ENCODE measurements at regions not wholly inside any gene's neighbourhood (a gene's known extent, or its start where the extent isn't known, plus 50 kb on each side); places are given as distances from the start of the nearest gene placed in this dataset.

GRCh38 chrX:124462931-124463330, 116.6 kb downstream of the SH2D1A start:
- TF ChIP-seq CTCF (IDR thresholded peaks at IDR 0.05; ENCODE audit: borderline replicate concordance, insufficient read depth, low read depth, low read length), result no peak
- H3K4me3 ChIP-seq (ENCODE audit: low read depth, low read length), result no peak overlapping the region

- TF ChIP-seq CTCF (IDR thresholded peaks at IDR 0.05; ENCODE audit: borderline replicate concordance, insufficient read depth, low read depth, low read length), result no peak
- H3K4me3 ChIP-seq (ENCODE audit: low read depth, low read length), result no peak overlapping the region
Measured at GRCh38 chrX:124467202-124467601, 120.8 kb downstream of the SH2D1A start.

GRCh38 chrX:124475358-124475757, 129.0 kb downstream of the SH2D1A start:
- TF ChIP-seq CTCF (IDR thresholded peaks at IDR 0.05; ENCODE audit: borderline replicate concordance, insufficient read depth, low read depth, low read length), result no peak
- no peak overlapping the region for H3K4me3 ChIP-seq (ENCODE audit: low read depth, low read length)

- no peak for TF ChIP-seq CTCF (IDR thresholded peaks at IDR 0.05; ENCODE audit: borderline replicate concordance, insufficient read depth, low read depth, low read length)
- H3K4me3 ChIP-seq (ENCODE audit: low read depth, low read length), result no peak overlapping the region
Measured at GRCh38 chrX:124476562-124476961, 130.2 kb downstream of the SH2D1A start.

GRCh38 chrX:124478046-124478445, 131.7 kb downstream of the SH2D1A start:
- no peak for TF ChIP-seq CTCF (IDR thresholded peaks at IDR 0.05; ENCODE audit: borderline replicate concordance, insufficient read depth, low read depth, low read length)

GRCh38 chrX:124488412-124489161, 142.2 kb downstream of the SH2D1A start:
- TF ChIP-seq CTCF (IDR thresholded peaks at IDR 0.05; ENCODE audit: borderline replicate concordance, insufficient read depth, low read depth, low read length), result no peak
- no peak overlapping the region for H3K4me3 ChIP-seq (ENCODE audit: low read depth, low read length)

More at GRCh38 chrX:124478046-124478445, 131.7 kb downstream of the SH2D1A start:
- no peak overlapping the region for H3K4me3 ChIP-seq (ENCODE audit: low read depth, low read length)

GRCh38 chrX:124493984-124494383, 147.6 kb downstream of the SH2D1A start:
- no peak for TF ChIP-seq CTCF (IDR thresholded peaks at IDR 0.05; ENCODE audit: borderline replicate concordance, insufficient read depth, low read depth, low read length)
- H3K4me3 ChIP-seq (ENCODE audit: low read depth, low read length), result no peak overlapping the region

Measured in GM12875 (cell line).